Smooth muscle cell (in vitro differentiated cells): ENCODE measurements at regions not wholly inside any gene's neighbourhood (a gene's known extent, or its start where the extent isn't known, plus 50 kb on each side); places are given as distances from the start of the nearest gene placed in this dataset.

Source experiments
- DNase-seq: peaks from one replicate; lab custom pipeline; 2025; ENCODE audit not compliant: unreplicated experiment; lab: John Stamatoyannopoulos, UW
- H2AFZ ChIP-seq: fragments of 200-600 bp; sonication (generic); 2 replicates; pipeline ENCODE4 v1.6.0; 2016; ENCODE audit warnings: antibody characterized with exemption, low read depth, mild to moderate bottlenecking
- H3F3A ChIP-seq: fragments of 200-600 bp; sonication (generic); 2 replicates; pipeline ENCODE4 v1.6.0; 2017; ENCODE audit warnings: antibody characterized with exemption, low read depth
- H3K27ac ChIP-seq: fragments of 200-600 bp; sonication (generic); 2 replicates; pipeline ENCODE4 v1.5.1; 2016; ENCODE audit warnings: low read depth, mild to moderate bottlenecking
- H3K27me3 ChIP-seq: fragments of 200-600 bp; sonication (generic); 2 replicates; pipeline ENCODE4 v1.6.1; 2016; ENCODE audit warnings: low read depth, mild to moderate bottlenecking
- H3K36me3 ChIP-seq: fragments of 200-600 bp; sonication (generic); 2 replicates; pipeline ENCODE4 v1.5.1; 2016; ENCODE audit warnings: low read depth
- H3K4me1 ChIP-seq: fragments of 200-600 bp; sonication (generic); 2 replicates; pipeline ENCODE4 v1.5.1; 2016; ENCODE audit warnings: low read depth
- H3K4me2 ChIP-seq: fragments of 200-600 bp; sonication (generic); 2 replicates; pipeline ENCODE4 v1.6.0; 2016; ENCODE audit warnings: mild to moderate bottlenecking
- H3K4me3 ChIP-seq: fragments of 200-600 bp; sonication (generic); 2 replicates; pipeline ENCODE4 v1.5.1; 2016; ENCODE audit warnings: mild to moderate bottlenecking
- H3K79me2 ChIP-seq: fragments of 200-600 bp; sonication (generic); 2 replicates; pipeline ENCODE4 v1.6.0; 2016; ENCODE audit warnings: low read depth, mild to moderate bottlenecking
- H3K9ac ChIP-seq: fragments of 200-600 bp; sonication (generic); 2 replicates; pipeline ENCODE4 v1.6.0; 2016; ENCODE audit warnings: low read depth
- H3K9me3 ChIP-seq: fragments of 200-600 bp; sonication (generic); replicated peaks from 2 replicates; pipeline ENCODE4 v1.5.1; 2016; ENCODE audit warnings: low read depth
- H4K20me1 ChIP-seq: fragments of 200-600 bp; sonication (generic); 2 replicates; pipeline ENCODE4 v1.6.0; 2016; ENCODE audit warnings: low read depth
- WGBS: methylation state at CpG from one replicate; pipeline ENCODE4 v1.1.7; 2016; ENCODE audit warnings: low lambda C conversion rate; 5-methylcytosine and 5-hydroxymethylcytosine counted together
- TF ChIP-seq, protein P1 (sequence below): fragments of 200-600 bp; sonication (generic); IDR thresholded peaks from 2 replicates; pipeline ENCODE4 v1.5.1; 2017; ENCODE audit warnings: borderline replicate concordance, mild to moderate bottlenecking, antibody characterized with exemption; ENCODE audit not compliant: insufficient read depth, poor library complexity, severe bottlenecking

DNA sequence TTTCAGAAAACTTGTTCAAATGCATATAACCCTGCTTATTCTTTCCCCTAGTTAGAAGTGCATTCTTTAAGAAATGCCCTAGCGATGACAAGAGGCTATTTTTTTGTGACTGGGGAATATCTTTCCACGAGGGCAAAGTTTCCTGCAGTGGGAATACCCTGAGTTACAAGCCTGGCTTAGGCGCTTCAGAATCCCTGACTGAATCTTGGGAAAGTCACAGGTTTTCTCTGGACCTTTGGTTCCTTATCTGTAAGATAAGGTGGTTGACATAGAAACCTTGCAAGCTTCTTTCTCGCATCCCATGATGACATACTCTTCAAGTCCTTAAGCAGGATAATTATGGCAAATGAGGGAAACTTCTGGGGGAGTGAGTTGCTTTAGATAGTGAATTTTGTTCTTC lies 80.5 kb upstream of the FZD8 start:
- Histone ChIP-seq H2AFZ (no peak overlapping the region), H3K27me3 (peaks cover 5% of the 10 kb centered on the region), H3F3A (no peaks in the 10 kb centered on the region), H3K4me2 (no peak overlapping the region), H3K36me3 (no peaks in the 10 kb centered on the region), H4K20me1 (no peaks in the 10 kb centered on the region), H3K9me3 (no peaks in the 10 kb centered on the region), H3K4me3 (no peak overlapping the region), H3K4me1 (no peaks in the 10 kb centered on the region), H3K79me2 (no peaks in the 10 kb centered on the region), H3K27ac (no peak overlapping the region), H3K9ac (no peak overlapping the region)
- WGBS: 45% methylated on average over 4 of the region's 4 CpGs
- DNase-seq: no peak
- TF ChIP-seq, protein P1, sequence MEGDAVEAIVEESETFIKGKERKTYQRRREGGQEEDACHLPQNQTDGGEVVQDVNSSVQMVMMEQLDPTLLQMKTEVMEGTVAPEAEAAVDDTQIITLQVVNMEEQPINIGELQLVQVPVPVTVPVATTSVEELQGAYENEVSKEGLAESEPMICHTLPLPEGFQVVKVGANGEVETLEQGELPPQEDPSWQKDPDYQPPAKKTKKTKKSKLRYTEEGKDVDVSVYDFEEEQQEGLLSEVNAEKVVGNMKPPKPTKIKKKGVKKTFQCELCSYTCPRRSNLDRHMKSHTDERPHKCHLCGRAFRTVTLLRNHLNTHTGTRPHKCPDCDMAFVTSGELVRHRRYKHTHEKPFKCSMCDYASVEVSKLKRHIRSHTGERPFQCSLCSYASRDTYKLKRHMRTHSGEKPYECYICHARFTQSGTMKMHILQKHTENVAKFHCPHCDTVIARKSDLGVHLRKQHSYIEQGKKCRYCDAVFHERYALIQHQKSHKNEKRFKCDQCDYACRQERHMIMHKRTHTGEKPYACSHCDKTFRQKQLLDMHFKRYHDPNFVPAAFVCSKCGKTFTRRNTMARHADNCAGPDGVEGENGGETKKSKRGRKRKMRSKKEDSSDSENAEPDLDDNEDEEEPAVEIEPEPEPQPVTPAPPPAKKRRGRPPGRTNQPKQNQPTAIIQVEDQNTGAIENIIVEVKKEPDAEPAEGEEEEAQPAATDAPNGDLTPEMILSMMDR: no peak

DNA sequence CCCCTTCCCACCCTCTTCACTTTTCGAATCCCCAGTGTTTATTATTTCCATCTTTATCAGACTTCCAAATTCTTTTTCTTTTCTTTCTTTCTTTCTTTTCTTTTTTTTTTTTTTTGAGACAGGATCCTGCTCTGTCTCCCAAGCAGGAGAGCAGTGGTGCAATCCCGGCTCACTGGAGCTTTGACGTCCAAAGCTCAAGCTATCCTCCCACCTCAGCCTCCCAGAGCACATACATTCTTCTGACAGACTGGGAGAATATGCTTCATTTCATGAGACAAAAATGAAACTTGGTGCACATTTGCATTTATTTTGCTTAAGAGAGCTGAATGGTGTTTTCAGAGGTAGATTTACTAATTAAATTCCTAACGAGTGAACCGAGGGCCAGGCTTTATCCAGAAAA lies 80.1 kb upstream of the FZD8 start:
- no peak overlapping the region for H3K4me2 ChIP-seq
- no peaks in the 10 kb centered on the region for H3K9me3 ChIP-seq
- H3K27me3 ChIP-seq: peaks cover 5% of the 10 kb centered on the region
- no peak overlapping the region for H3K27ac ChIP-seq
- H3F3A ChIP-seq: no peaks in the 10 kb centered on the region
- DNase-seq: no peak
- 86% methylated on average over 5 of the region's 5 CpGs for WGBS
- H3K9ac ChIP-seq: no peak overlapping the region
- no peaks in the 10 kb centered on the region for H3K4me1 ChIP-seq
- H4K20me1 ChIP-seq: no peaks in the 10 kb centered on the region
- no peak overlapping the region for H3K4me3 ChIP-seq
- TF ChIP-seq, protein P1: no peak
- H2AFZ ChIP-seq: no peak overlapping the region
- no peaks in the 10 kb centered on the region for H3K79me2 ChIP-seq
- H3K36me3 ChIP-seq: no peaks in the 10 kb centered on the region

DNA sequence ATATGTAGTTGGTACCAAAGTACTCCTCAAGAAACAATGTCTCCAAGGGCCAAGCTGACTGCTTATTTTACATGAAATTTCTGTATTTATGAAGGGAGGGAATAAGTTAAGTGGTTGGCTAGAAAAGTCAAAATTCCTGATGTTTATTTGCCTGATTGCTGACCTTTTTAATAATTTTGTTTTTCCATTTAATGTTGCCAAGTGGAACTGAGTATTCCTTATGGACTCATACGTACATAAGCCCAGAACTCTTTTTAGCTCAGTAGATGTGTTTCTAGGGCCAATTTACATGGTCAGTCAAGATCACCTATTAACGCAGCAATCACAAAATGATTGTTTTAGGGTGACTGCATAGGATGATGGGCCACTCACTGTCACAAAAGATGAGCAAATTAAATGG lies 78.3 kb upstream of the FZD8 start:
- TF ChIP-seq, protein P1: no peak
- Histone ChIP-seq H3K4me3 (no peak overlapping the region), H3K79me2 (no peaks in the 10 kb centered on the region), H4K20me1 (no peaks in the 10 kb centered on the region), H2AFZ (no peak overlapping the region), H3K9ac (no peak overlapping the region), H3K27me3 (peaks cover 5% of the 10 kb centered on the region), H3K4me2 (no peak overlapping the region), H3K4me1 (no peaks in the 10 kb centered on the region), H3K9me3 (no peaks in the 10 kb centered on the region), H3K27ac (no peak overlapping the region), H3F3A (no peaks in the 10 kb centered on the region), H3K36me3 (no peaks in the 10 kb centered on the region)
- 88% methylated on average over 2 of the region's 2 CpGs for WGBS
- DNase-seq: no peak

DNA sequence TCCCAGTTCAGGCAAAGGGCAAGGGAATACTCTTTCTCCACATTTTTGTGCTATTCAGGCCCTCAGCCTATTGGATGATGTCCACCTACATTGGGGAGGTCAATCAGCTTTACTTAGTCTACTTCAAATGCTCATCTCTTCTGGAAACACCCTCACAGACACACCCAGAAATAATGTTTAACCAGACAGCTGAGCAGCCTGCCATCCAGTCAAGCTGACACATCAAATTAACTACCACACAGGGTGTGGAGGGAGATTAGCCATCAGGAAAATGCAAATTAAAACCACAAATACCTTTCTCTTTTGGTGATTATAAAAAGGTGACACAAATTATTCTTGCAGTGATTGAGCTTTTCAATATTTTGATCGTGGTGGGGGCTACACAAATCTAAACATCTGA lies 74.7 kb upstream of the FZD8 start:
- Histone ChIP-seq H3K4me3 (no peak overlapping the region), H3K9ac (no peak overlapping the region), H3K36me3 (no peaks in the 10 kb centered on the region), H3K9me3 (no peaks in the 10 kb centered on the region), H3F3A (no peaks in the 10 kb centered on the region), H2AFZ (no peak overlapping the region), H3K27ac (no peak overlapping the region), H3K79me2 (no peaks in the 10 kb centered on the region), H3K4me1 (no peaks in the 10 kb centered on the region), H3K27me3 (peaks cover 5% of the 10 kb centered on the region), H3K4me2 (no peak overlapping the region), H4K20me1 (no peaks in the 10 kb centered on the region)
- no peak for DNase-seq
- TF ChIP-seq, protein P1: no peak
- 89% methylated on average over 1 of the region's 1 CpG for WGBS
